Stimulated activated CD4-positive, alpha-beta T cell treated with anti-CD3 and anti-CD28 coated beads, Interleukin-15, amount 100 ng/mL, for 48 hours (primary cell): ENCODE measurements at regions not wholly inside any gene's neighbourhood (a gene's known extent, or its start where the extent isn't known, plus 50 kb on each side); places are given as distances from the start of the nearest gene placed in this dataset.

Experiments used
- DNase-seq, 2 donors: peaks; one replicate each; pipeline ENCODE4 v3.0.0-alpha.2; 2020; ENCODE audit warnings: low read depth in 2 of 2

DNA sequence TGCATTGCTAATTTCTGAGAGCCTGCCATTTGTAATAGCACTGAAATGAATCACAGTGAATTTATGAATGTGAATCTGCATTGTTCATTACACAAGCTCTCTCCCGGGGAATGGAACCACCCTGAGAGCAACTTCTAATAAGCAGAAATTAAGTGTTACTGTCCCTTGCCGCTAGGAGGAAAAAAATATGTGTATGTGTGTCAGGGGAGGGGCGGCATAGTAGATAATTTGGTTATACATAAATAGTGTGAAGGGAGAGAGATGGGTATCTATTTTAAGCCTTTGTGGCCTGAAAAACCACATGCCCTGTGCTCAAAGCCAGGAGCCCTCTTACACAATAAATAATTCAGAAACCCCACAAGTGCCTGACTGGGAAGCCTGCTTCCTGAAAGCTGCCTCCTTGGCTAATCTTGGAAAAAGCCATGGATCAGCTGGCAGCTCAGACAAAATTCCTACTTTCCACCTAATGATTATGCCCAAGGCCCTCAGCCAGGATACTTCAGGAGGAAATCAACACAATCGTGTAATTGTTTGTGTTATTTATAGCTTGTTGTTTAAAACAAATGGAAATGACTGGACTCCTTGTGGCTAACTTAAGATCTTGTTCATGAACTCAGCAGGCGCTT lies 366.2 kb upstream of the KITLG start:
- no peak for DNase-seq

- DNase-seq = no peak
These were observed 364.9 kb upstream of the KITLG start for GRCh38 chr12:88945051-88945732.

GRCh38 chr12:88944397-88944796 lies 364.1 kb upstream of the KITLG start:
- no peak for DNase-seq

- DNase-seq = no peak
These were observed 360.6 kb upstream of the KITLG start for GRCh38 chr12:88940854-88941253.

- no peak for DNase-seq
These were observed 355.6 kb upstream of the KITLG start for GRCh38 chr12:88935856-88936255.

- no peak for DNase-seq
These were observed 354.0 kb upstream of the KITLG start for GRCh38 chr12:88934163-88934747.

DNA sequence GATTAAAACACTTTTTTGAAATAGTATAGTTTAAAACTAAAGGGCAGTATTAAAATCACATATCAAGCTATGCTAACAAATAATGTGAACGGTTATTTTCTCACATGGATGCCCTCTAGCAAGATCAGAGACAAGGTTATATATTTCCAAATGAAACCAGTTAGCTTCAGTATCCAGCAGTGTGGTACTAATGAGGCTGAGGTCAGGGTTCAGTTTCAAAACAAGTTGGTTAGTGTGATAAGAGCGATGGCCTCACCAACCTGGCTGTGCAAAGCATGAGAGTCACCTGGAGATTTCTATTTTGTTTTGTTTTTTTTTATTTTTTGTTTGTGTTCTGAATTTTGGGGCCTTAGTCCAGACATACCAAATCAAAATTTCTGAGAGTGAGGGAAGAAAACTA lies 352.2 kb upstream of the KITLG start:
- DNase-seq = no peak

DNA sequence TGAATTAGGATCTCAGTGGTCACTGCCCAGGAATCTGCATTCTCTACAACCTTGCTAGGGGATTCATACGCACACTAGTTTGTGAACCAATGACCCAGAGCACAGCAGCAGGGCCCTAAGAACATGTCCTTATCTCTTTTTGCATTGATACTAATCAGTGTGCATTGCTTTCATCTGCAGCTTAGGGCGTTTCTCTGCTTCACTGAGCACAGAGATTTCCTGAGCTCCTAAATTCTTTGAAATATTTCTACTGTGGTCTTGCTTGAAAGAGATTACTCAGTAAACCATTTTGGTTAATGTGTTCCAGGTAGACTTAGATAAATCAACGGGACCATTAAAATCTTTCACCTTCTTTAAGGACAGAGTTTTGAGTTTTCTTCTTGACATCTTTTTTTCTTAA lies 351.3 kb upstream of the KITLG start:
- DNase-seq = no peak

DNA sequence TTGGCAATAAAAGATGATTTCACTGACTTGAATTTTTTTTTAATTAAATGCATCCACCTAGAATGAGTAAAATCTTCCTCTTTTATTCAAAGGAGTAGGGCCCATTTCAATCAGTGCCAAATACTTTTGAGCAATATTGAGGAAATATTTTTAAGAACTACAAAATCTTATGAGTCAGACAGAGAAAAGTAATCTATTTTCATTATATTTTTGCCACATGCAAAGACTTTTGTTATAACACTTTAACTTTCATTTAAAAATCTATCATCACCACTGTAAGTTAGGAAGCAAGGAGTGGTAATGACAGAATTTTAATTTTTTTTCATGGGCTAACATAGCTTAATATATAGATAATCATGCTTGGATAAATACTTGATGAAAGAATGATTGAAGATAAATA lies 345.2 kb upstream of the KITLG start:
- DNase-seq = no peak

DNA sequence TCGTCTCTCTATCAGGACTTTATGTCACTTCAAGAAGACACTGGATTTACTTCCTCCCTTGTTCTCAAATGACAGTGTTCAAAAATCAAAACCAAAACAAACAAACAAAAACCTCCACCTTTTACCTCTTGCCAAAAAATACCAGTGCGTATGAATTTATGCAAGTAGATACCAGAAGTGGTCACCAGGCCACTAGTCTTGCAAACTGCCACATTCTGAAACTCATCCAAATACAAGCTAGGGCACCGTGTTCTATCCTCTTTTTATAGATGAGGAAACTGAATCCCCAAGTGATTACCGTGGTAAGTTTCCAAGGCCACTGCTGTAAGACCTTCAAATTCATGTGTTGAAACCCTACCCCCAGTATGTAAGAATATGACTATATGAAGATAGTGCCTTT lies 343.9 kb upstream of the KITLG start:
- no peak for DNase-seq

DNA sequence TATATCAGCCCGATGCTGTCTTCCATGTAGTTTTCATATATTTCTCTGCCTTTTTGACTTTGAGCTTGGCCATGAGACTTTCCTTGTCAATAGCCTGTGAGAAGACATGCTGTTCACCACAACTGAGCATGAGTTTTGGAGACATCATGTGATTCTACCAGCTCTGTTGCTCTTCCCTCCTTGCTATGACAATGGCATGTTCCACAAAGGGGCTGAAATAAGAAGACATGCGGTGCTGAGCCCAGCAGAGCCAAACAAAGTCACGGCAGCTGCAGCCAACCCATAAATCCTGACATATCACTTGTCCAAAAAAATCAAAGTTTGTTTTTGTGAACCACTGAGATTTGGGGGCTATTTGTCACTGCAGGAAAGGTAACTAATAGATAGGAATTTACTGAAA lies 343.4 kb upstream of the KITLG start:
- DNase-seq = no peak

DNA sequence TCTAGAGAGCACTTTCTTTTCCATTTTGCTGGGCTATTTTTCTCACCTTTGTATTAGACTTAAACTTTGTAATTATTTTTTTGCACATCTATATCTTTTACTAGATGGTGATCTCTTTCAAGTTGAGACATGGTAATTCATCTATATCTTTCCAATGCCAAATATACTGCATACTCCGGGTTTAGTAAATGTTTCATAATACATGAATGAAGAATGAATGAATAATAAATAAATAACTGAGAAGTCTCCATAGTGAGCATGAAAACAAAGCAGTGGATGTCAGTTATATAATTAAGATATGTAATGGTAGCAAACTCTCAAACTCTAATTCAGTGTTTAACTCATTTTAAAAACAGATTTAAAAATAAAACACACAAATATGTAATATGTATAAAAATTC lies 342.5 kb upstream of the KITLG start:
- DNase-seq = no peak

- no peak for DNase-seq
These were observed 341.7 kb upstream of the KITLG start for GRCh38 chr12:88921890-88922532.

- DNase-seq = no peak
These were observed 341.2 kb upstream of the KITLG start for GRCh38 chr12:88921434-88921833.

- no peak for DNase-seq
These were observed 337.9 kb upstream of the KITLG start for GRCh38 chr12:88918161-88918560.

DNA sequence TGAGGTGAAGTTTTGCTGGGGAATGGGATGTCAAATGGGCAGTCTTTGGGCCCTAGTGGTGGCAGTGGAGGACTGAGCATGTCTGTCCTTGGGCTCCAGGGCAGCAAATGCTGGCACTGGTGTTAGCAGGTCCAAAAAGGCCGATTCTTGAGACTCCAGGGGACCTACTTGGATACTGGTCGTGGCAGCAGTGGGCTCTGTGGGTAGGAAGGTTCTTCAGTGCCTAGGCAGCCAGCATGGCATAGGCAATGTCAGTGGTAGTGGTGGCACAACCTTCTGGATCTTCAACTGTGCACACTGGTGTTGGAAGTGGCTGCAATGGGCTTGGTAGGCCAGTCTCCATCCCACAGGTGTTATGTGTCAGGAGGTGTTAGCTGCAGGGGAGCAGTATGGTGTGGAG lies 334.7 kb upstream of the KITLG start:
- DNase-seq = no peak

DNA sequence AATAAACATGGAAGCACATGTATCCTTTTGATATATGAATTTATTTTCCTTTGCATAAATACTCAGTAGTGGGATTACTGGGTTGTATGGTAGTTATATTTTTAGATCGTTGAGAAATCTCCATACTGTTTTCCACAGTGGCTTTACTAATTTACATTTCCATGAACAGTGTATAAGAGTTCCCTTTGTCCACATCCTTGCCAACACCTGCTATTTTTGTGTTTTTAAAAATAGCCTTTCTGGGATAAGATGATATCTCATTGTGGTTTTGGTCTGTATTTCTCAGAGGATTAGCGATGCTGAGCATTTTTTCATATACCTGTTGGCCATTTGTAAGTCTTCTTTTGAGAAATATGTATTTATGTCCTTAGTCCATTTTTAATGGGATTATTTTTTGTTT lies 329.2 kb upstream of the KITLG start:
- no peak for DNase-seq

- DNase-seq = no peak
These were observed 328.1 kb upstream of the KITLG start for GRCh38 chr12:88908345-88908744.

GRCh38 chr12:88904705-88905104 lies 324.4 kb upstream of the KITLG start:
- DNase-seq = no peak

- no peak for DNase-seq
These were observed 323.1 kb upstream of the KITLG start for GRCh38 chr12:88903333-88903732.

DNA sequence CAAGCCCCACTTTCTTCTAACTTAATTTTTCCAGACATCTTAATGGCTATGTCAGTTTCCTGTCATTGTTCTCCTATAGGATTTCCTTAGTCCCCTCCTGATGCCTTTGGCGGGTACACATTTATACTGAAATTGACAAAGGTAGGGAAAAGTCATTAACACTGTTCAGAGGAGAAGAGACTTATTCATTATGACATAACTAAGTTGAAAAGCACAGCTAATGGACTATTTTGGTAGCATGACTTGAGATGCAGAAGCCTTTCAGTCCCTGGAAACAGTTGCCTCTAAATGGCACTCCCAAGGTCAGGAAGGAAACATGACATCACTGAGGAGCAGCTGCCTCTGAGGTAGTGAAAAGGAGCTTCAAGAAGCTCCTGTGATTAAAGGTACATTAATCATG lies 317.5 kb upstream of the KITLG start:
- no peak for DNase-seq

GRCh38 chr12:88896958-88897357 lies 316.7 kb upstream of the KITLG start:
- DNase-seq = no peak

DNA sequence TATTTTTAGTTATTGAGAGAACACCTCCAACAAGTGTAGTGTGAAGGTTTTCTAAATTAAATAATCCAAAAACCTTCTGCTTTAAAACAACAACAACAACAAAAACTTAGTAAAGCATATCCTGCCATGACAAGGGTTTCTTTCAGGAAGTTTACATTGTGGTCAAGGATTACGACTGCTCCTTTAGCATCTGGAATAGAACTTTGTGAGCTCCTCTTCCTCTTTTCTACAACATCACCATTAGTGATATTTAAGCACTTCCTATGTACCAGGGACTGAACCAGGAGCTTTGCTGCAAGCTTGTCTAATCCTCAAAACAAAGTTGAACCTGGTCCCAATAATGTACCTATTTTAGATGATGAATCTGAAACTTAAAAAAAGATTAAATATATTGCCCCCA lies 315.4 kb upstream of the KITLG start:
- DNase-seq = no peak
